GM21717 (cell line): ENCODE measurements at regions not wholly inside any gene's neighbourhood (a gene's known extent, or its start where the extent isn't known, plus 50 kb on each side); places are given as distances from the start of the nearest gene placed in this dataset.
"Not testable (repeated sequence)": the region's sequence is repeated elsewhere in the genome, so short reads cannot be mapped to it uniquely, and the experiment has no call there.

Source experiments
- ATAC-seq: cut with Tn5 transposase; IDR thresholded peaks from one replicate; pipeline ENCODE4 v1.9.1; 2021; ENCODE audit warnings: mild to moderate bottlenecking, moderate library complexity; ENCODE audit not compliant: unreplicated experiment

DNA sequence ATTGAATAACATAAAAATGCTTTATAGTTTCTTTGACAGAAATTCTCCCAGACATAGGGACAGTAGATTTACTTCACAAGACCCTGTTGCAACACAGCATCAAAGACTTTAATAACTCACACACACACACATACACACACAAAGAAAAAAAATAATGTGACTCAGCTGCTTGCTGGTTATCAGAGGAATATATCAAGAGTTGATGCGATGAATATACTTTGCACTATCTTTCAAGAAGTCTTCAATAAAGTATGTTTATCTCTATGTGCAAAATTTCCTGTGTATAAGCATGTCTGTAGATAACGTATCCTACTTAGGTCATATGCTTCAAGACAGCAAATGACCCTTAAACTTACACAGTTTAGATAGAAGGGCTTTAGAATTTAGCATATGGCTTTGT, 243.1 kb downstream of the ARL4A start:
- ATAC-seq, result no peak

DNA sequence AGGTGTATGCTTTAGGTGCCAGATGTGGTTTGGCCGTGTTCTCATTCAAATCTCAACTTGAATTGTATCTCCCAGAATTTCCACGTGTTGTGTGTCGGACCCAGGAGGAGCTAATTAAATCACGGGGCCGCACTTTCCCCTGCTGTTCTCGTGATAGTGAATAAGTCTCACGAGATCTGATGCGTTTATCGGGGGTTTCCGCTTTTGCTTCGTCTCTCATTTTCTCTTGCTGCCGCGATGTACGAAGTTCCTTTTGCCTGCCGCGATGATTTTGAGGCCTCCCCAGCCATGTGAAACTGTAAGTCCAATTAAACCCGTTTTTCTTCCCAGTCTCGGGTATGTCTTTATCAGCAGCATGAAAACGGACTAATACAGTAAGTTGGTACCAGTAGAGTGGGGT, 244.0 kb downstream of the ARL4A start:
- not testable (repeated sequence) for ATAC-seq

DNA sequence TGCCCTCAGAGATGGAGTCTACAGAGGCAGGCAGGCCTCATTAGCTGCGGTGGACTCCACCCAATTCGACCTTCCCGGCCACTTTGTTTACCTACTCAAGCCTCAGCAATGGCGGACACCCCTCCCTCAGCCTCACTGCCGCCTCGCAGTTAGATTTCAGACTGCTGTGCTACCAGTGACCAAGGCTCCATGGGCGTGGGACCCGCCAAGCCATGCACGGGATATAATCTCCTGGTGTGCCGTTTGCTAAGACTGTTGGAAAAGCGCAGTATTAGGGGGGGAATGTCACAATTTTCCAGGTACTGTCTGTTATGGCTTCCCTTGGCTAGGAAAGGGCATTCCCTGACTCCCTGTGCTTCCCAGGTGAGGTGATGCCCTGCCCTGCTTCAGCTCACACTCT, 252.3 kb downstream of the ARL4A start:
- ATAC-seq, result no peak

DNA sequence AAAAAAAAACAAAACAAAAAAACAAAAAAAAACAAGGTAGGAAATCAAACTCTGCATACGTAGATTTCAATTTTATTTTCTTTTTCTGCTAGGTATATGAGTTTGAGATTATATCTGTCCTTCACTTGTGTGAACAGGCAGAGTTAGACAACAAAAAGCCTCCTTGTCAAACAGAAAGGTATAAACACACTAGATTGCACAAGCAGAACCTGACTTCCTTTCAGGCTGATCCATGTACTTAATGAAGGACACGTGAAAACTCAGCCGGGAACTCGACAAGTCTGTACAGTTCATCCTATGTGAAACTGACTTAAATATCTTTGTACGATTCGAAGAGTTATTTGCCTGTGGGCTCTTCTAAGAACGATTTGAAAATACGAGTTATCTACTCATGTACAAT, 254.1 kb downstream of the ARL4A start:
- ATAC-seq, result no peak

DNA sequence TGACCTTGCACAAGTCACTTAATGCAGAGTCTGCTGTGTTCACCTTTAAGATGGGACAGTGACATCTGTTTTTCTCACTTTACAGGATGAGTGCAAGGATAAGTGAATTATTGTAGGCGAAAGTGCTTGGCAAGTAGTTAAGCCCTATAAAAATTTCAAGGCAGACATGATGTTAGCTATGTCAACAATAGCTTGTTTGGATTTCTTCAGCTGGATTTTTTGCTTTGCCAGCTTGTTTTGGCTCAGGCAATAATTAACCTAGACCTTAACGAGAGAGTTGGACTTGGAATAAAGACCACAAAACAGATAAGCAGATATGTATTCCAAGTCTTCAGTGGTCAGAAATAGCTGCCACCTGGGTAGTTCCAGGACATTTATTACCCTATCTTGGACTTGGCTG, 255.2 kb downstream of the ARL4A start:
- ATAC-seq, result no peak

DNA sequence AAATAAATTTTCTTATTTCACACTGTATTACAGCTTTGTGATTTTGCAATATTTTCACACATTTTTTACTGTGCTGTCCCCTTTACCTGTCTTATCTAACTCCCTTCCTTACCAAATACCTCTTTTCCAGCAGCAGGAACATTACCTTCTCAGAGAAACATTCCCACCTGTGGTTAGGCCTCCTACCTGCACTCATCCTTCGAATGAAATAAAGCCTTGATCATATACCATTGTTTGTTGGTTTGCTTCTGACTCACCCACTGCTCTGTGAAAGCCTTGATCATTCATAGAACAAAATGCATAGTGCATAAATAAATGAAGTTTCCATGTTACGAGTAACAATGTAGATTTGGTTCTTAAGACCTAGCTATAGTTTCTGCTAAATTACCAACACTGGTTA, 256.3 kb downstream of the ARL4A start:
- no peak for ATAC-seq

DNA sequence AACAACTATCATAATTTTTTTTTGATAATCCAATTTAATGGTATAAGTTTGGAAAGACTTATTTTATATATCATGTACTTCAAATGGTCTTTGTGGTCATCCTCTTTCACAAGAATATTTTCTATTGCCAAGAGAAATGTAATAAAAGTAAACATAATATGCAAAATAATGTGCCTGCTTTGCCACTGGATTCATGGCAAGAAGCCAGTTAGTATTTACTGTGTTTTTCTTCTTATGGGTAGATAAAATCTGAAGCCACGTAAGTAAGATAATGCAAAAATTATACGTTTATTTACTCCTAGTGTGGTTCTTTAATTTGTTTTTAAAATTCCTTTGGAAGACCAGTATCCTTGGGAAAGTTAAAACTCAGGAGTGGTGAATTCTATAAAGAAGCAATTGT, 258.5 kb downstream of the ARL4A start:
- no peak for ATAC-seq

DNA sequence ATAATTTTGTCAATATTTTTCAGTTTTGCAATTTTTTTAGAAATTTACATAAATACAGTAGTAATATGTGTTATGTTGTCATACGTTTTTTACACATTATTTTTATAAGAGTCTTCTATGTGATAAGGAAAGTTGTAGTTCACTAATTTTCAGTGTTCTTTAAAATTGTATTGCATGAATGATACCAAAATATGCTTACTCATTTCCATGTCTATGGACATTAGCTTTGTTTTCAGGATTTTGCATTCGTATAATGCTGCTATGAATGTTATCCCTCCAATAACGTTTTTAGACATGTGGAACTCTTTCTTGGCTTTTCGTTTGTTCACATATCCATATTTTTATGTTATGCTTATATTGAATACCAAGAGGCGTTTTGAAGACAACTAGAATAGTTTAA, 260.0 kb downstream of the ARL4A start:
- no peak for ATAC-seq

DNA sequence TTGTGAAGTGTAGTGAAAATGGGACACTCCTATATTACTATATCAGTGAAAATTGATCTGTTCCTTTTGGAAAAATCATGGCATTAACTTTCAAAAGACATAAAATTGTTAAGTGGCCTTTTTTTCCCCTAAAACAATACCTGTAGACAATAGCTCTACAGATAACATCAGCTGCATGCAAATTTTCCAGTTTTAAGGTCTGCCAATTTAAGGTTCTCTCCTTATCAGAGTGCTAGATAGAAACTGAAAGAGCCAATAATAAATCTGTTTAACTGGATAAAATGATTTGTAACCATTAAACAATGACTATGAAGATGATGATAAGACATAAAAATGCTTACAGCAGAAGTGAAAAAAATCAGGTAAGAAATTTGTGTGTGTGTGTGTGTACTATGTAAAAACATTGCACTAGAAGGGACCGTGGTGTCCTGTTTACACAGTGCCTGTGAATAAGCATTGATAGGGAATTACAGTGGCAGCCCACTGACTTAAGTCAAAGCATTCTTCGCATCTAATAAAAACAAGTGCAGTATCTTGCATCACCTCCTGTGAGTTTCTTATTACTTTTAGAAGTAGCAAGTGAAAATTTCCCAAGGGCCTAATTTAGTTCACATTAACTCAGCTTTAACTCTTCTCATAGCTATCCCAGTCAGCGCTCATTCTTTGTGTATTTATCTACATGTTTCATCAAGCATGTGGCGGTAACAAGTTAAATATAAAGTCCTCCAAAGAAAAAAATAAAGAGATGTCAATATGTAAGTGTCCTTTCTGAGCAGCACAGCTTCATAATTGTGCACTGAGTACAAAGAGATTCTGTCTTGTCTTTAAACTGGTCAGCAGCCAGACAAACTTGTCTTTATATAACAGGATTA, 261.9 kb downstream of the ARL4A start:
- no peak for ATAC-seq

DNA sequence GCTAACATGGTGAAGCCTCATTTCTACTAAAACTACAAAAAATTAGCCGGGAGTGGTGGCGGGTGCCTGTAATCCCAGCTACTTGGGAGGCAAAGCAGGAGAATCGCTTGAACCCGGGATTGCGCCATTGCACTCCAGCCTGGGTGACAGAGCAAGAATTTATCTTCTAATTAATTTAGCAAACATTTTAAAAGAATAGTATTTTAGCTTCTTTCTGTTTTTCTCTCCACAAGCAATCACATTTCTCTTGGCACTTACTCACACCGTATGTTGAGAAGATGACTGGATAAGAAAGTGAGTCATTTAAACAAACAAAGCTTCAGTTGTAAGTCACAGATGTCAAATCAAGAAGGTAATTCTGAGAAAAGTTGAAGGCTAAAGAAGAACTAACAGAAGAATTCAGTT, 264.0 kb downstream of the ARL4A start:
- ATAC-seq, result no peak

DNA sequence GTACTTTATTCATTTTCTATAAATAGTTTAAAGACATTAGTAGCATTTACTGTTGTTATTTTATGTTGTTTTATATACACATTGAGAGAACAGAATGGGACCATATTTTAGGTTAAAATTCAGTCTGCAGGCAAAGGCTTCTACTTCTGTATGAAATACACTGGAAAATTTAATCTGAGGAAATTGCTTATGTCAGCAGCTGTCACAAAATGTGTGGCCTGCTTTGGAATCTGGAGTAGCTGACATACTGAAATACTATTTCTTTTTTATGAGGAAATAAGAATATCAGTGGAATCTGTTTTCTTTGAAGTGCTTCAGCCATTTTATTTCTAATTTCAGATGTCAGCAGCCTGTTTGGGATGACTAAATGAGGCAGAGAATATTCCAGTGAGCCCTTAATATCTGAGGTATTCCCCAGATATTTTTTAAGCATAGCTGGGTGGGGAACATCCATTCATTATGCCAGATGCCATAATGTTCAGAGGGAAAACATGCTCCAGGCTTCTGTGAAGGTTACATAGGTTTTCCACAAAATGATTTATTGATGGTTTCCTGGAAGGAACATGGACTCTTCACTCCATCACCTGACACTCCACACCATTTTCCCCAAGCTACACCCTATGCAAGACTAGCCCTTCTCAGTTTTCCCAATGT, 267.1 kb downstream of the ARL4A start:
- no peak for ATAC-seq

DNA sequence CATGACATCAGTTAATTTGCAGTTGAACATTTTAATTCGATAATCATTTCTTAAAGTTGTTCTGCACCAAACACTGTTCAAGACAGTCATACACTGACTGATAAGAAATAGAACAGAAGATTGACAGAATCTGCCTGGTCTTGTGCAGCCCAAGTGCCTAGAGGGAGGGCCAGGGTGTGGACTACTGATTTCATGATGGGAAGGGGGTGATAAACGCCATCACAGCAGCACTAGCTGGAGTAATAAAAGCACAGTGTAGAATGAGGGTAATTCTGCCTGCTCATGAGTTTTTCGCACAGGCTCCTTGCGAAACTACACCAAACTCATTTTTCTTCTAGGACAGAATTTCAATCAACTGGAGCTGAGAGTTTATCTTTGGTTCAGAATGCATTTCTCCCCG, 270.1 kb downstream of the ARL4A start:
- no peak for ATAC-seq

DNA sequence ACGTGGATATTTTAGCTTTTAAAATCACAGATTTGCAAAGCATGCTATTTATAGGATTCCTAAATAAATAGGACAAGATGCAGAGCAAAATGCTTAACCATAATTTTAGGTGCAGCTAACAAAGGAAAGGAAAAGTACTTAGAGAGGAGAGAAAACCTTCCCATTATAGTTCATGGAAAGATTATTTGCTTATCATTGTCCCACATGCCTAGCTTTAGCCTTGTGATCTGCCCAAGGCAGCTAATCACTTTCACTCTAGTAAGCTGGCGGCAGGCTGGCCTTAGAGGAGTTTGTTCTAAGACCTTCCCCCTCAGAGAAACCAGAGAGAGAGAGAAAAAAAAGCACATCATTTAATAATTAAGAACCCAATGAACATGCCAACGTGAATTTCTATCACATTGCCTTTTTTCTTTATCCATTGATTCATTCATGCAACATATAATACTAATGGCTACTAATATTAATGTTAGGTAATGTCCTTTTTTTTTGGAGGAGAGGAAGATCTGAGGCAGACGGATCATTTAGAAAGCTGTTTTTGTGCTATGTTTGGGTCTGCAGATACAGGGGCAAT, 274.6 kb downstream of the ARL4A start:
- ATAC-seq, result no peak

DNA sequence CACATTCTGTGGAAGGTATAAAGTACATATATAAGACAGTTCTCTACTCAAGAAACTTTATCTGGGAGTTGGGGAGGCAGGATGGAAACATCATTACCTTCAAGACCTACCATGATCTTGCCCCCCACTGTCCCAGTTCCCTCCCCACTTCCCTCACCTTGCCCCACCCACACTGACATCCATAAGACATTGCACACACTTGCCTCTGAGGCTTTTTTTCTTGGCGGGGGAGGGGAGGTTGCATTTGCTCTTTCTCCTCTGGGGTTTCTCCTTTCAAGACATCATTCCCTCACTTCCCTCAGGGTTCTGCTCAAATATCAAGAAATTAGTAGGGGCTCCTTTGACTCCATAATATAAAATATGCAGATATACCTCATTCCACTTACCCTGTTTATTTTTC, 276.0 kb downstream of the ARL4A start:
- no peak for ATAC-seq

DNA sequence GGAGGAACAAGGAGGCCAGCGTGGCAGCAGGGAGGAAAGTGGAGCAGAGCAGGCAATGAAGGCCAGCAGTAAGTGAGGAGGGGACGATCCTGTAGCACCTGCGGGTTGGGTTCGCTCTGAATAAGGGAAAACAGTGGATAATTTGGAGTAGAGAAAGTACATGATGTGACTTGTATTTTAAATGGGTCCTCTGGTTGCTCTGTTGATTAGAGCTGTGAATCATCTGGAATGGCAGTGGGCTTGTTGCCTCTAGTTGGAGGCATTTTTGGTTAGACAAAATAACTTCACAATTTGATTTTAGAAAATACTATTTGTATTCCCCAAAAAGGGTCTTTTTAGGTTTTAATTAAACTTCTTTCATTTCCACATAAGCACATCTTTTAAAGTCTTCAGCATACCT, 277.4 kb downstream of the ARL4A start:
- no peak for ATAC-seq

DNA sequence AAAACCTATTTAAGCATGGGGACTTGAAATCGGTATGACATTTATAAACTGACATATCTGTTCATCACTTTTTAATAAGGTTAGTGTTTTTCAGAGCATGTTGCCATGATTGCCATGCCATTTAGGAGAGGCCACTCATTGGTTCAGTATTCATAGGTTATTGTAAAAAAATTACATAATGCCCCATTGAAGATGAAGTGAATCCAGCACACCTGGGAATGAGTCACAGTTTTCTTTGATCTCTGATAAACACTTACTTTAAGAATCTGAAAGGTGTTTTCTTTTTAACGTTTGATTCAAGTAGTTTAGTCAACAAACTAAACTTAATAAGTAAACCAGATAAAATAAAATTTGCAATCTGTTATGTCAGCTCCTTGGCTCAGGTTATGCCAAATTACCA, 278.3 kb downstream of the ARL4A start:
- ATAC-seq, result no peak

DNA sequence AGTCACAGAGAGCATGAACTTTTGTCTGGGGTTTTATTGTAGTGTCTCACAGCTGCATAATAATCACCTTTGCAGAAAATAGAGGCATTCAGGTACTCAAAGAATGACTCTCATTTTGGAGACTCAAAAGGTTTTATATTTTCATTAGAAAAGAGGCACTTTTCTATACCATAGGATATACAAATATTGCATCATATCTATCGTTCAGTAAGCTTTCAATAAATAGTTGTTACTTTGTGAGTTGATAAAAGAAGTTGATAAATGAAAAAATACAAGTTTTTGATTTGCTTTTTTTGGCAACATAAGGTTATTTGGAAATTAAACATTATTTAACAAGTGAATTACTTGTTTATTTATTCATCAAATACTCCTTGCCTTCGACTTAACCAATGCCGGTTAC, 279.9 kb downstream of the ARL4A start:
- ATAC-seq, result no peak

DNA sequence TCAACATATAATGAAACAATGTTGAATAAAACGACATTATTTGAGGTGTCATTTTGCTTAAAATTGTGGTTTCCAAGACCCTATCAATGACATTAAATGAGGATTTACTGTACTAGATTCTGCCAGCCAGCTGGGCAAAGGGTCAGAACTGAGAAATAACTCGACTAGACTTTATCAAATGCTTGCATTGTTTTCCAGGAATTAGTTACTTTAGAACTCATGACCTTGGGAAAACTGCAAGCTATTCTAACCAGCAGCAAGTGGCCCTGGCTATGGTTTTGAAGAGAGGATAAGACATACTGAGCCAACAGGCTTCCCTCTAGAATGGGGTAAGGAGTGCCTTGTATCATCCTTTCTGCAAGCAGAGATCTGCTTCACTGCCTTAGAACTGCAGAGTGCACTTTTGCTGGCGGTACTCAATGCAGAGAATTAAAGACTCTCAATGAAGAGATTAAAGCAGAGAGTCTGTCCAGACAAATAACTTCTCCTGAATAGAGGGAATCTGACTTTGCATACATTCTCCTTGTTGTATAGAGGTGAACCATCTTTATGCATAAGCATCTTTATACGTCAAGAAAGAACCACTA, 281.5 kb downstream of the ARL4A start:
- ATAC-seq, result no peak

DNA sequence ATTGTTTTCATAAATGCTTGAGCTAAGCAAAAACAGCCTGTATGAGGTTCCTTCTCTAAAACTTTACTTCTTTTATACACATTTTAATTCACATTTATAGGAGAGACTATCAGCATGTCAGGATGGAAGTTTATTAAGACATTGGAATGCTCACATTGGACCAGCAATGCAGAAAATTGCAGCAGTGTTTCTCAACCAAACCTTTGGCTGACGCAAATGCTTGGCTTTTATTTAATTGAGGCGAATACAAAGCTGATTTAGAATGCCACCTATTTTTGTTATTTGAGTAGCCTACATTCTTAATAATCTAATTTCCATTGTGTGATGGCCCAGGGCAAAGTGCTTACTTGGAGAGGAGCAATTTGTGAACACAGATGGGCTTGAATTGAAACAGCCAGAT, 283.2 kb downstream of the ARL4A start:
- ATAC-seq, result no peak

DNA sequence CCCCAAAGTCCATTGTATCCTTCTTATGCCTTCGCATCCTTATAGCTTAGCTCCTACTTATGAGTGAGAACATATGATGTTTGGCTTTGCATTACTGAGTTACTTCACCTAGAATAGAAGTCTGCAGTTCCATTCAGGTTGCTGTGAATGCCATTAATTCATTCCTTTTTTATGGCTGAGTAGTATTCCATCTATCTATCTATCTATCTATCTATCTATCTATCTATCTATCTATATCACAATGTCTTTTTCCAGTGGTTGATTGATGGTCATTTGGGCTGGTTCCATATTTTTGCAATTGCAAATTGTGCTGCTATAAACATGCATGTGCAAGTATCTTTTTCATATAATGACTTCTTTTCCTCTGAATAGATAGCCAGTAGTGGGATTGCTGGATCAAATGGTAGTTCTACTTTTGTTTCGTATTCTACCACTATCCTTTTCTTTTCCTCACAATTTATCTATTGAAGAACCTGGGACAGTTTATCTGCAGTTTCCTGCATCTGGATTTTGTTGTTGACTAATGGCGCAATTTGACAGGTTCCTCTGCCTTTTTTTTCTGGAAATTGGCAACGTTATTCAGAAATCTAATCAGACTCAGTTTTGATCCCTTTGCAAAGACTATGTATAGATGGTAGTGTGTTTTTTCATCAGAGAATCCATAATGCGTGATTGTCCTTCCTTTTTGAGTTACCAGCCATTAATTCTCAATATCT, 287.2 kb downstream of the ARL4A start:
- ATAC-seq, result no peak

DNA sequence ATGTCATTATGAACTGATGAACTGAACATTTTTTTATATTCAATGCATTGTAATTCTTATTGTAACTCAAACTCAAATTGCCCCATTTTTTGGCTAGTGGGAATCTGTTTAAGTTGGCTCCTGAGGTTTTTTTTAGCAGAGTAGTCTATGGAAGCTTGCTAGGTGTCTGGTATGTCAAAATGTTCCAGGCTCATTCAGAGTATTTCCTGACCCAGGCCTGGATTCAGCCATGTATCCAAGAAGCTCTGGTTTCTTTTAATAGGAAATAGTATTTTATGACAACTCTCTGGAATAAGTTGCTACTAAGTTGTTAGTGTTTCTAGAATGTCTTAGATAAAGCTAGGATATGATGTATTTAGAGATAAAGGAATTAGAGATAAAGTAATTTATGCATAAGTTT, 288.0 kb downstream of the ARL4A start:
- no peak for ATAC-seq
